Nephron (organoid): ENCODE measurements at regions not wholly inside any gene's neighbourhood (a gene's known extent, or its start where the extent isn't known, plus 50 kb on each side); places are given as distances from the start of the nearest gene placed in this dataset.

Source experiments
- H3K27ac Mint-ChIP-seq, 3 experiments: 2 replicates each; pipeline ENCODE4 v1.8.0; 2020; ENCODE audit warnings: mixed read lengths in 3 of 3, mild to moderate bottlenecking in 2 of 3, moderate library complexity in 1 of 3
- H3K27me3 Mint-ChIP-seq: 2 replicates; pipeline ENCODE4 v1.8.0; 2021; ENCODE audit warnings: low read depth, mild to moderate bottlenecking, moderate library complexity, mixed read lengths
- H3K36me3 Mint-ChIP-seq: 2 replicates; pipeline ENCODE4 v1.8.0; 2020; ENCODE audit warnings: low read depth, mixed read lengths
- H3K4me1 Mint-ChIP-seq: 2 replicates; pipeline ENCODE4 v1.8.0; 2020; ENCODE audit warnings: mixed read lengths
- H3K4me3 Mint-ChIP-seq, 3 experiments: 2 replicates each; pipeline ENCODE4 v1.8.0; 2020; ENCODE audit warnings: mild to moderate bottlenecking in 3 of 3, mixed read lengths in 3 of 3, moderate library complexity in 2 of 3
- H3K9me3 Mint-ChIP-seq: 2 replicates; pipeline ENCODE4 v1.8.0; 2020; ENCODE audit warnings: mixed read lengths
- TF ChIP-seq, protein P1 (sequence below), 3 experiments: fragments of 200-600 bp; sonication (generic); IDR thresholded peaks; one replicate each; pipeline ENCODE4 v1.5.0; 2021; ENCODE audit warnings: antibody characterized with exemption in 3 of 3; ENCODE audit not compliant: unreplicated experiment in 3 of 3

DNA sequence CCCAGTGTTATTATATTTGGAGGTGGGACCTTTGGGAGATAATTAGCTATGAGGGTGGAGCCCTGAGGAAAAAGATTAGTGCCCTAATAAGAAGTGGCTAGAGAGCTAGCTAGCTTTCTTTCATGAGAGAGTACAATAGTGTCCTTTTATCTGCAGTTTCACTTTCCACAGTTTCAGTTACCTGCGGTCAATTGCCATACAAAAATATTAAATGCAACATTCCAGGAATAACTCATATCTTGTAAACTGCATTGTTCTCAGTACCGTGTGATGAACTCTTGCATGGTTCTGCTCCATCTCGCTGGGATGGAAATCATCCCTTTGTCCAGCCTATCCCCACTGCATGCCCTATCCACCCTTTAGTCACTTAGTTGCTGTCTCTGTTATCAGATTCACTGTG lies 201.6 kb downstream of the RWDD3 start:
- Mint-ChIP-seq H3K36me3 (no peaks in the 10 kb centered on the region), H3K4me3 (no peak overlapping the region), H3K27ac (no peak overlapping the region), H3K9me3 (no peaks in the 10 kb centered on the region), H3K27me3 (no peaks in the 10 kb centered on the region), H3K4me1 (no peaks in the 10 kb centered on the region)
- TF ChIP-seq, protein P1, sequence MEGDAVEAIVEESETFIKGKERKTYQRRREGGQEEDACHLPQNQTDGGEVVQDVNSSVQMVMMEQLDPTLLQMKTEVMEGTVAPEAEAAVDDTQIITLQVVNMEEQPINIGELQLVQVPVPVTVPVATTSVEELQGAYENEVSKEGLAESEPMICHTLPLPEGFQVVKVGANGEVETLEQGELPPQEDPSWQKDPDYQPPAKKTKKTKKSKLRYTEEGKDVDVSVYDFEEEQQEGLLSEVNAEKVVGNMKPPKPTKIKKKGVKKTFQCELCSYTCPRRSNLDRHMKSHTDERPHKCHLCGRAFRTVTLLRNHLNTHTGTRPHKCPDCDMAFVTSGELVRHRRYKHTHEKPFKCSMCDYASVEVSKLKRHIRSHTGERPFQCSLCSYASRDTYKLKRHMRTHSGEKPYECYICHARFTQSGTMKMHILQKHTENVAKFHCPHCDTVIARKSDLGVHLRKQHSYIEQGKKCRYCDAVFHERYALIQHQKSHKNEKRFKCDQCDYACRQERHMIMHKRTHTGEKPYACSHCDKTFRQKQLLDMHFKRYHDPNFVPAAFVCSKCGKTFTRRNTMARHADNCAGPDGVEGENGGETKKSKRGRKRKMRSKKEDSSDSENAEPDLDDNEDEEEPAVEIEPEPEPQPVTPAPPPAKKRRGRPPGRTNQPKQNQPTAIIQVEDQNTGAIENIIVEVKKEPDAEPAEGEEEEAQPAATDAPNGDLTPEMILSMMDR (IDR thresholded peaks at IDR 0.05; ENCODE audit: unreplicated experiment in 3 of 3) = no peak

DNA sequence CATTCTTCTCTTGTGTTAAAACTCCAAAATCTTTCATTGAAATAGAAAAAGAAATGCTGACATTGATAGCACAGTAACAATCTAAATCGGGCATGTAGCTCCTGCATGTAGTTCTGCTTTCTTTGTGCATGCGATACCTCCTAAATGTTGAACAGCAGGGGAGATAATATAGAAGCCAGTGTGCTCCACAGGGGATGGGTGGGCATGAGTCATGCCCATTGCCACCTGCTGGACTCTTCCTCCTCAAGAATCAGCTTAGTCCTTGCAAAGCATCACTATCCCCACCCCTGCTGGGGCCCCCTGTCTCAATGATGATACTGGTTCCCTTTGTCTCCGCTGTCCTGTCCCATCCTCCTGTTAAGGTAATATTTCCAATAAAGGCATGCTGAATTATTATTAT lies 203.0 kb downstream of the RWDD3 start:
- TF ChIP-seq, protein P1 (IDR thresholded peaks at IDR 0.05; ENCODE audit: unreplicated experiment in 3 of 3) = no peak
- Mint-ChIP-seq H3K4me1 (no peaks in the 10 kb centered on the region), H3K4me3 (no peak overlapping the region)

DNA sequence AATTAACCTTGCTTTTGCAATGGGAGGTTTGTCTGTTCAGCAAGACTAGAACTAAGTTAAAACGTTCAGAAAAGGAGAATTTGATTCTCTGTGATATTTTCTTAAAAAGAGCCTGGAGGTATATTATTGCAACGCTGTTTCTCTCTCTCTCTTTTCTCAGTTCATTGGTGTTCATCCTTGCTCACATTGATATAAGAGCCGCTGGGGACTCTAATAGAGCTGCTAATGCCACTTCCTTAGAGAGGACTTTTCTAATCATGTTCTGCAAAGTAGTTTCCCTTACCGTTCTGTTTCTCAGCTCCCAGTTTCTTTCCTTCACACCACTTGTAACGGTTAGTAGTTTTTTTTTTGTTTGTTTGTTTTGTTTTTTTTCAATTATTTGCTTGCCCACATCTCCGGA lies 203.8 kb downstream of the RWDD3 start:
- H3K27me3 Mint-ChIP-seq = no peaks in the 10 kb centered on the region

More for the DNA sequence above, 203.0 kb downstream of the RWDD3 start:
- Mint-ChIP-seq H3K27me3 (no peaks in the 10 kb centered on the region), H3K9me3 (no peaks in the 10 kb centered on the region), H3K27ac (no peak overlapping the region), H3K36me3 (no peaks in the 10 kb centered on the region)

DNA sequence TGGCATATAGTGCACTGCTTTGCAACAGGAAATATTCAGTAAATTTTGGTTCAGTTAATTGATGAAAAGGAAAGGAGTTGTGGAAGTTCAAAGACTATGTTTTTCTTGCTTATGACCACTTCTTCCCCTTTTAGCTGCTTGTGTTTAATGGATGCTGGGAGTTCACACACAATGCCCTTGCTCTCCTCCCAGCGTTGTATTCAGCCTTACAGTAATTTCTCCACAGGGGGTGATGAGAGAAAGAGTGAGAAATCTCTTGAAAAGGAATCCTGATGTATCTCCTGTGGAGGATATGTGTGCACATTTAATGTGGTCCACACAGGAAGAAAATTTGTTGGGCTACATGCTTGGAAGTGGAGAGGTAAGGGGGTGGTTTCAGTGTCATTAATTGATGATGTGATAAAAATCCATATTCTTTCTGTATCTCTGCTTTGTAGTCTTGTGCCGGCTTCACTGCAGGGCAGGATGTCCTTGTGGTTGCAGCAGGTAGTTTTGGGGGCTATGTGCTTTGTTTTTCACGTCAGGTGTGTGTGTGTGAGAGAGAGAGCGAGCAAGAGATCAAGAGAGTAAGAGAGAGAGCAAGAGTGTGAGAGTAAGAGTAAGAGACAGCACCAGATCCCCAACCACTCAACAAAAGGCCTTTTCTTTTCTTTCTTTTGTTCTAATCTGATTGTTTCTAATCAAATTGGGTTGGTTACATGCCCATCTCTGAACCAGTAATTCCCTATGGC lies 204.4 kb downstream of the RWDD3 start:
- no peak overlapping the region for H3K4me3 Mint-ChIP-seq
- TF ChIP-seq, protein P1 (IDR thresholded peaks at IDR 0.05; ENCODE audit: unreplicated experiment in 3 of 3) = no peak
- H3K9me3 Mint-ChIP-seq = no peaks in the 10 kb centered on the region
- H3K36me3 Mint-ChIP-seq = no peaks in the 10 kb centered on the region
- no peak overlapping the region for H3K27ac Mint-ChIP-seq
- no peaks in the 10 kb centered on the region for H3K4me1 Mint-ChIP-seq
- no peaks in the 10 kb centered on the region for H3K27me3 Mint-ChIP-seq

More for the DNA sequence above, 203.8 kb downstream of the RWDD3 start:
- TF ChIP-seq, protein P1 (IDR thresholded peaks at IDR 0.05; ENCODE audit: unreplicated experiment in 3 of 3) = no peak
- H3K9me3 Mint-ChIP-seq = no peaks in the 10 kb centered on the region
- H3K36me3 Mint-ChIP-seq = no peaks in the 10 kb centered on the region
- no peak overlapping the region for H3K4me3 Mint-ChIP-seq
- H3K4me1 Mint-ChIP-seq = no peaks in the 10 kb centered on the region
- H3K27ac Mint-ChIP-seq = no peak overlapping the region

DNA sequence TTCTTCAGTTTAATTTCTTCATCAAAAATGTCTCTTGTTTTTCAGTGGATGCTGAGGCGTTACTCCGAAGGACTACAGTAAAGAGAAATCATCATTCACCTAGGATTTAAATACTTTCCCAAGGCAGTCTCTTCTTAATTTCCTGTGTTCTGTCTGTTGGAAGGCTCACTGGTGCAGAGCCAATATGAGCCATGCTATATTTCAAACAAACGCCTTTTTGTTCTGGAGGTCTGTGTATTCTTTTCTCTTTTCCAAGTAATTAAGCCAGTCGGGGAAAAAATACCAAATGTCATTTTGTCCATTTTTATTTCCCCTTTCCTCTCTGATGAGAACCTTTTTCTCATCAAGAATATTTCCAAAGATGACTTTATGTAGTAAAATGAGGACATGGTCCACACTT lies 206.5 kb downstream of the RWDD3 start:
- Mint-ChIP-seq H3K27ac (no peak overlapping the region), H3K36me3 (no peaks in the 10 kb centered on the region), H3K4me3 (no peak overlapping the region), H3K27me3 (no peaks in the 10 kb centered on the region), H3K4me1 (no peaks in the 10 kb centered on the region), H3K9me3 (no peaks in the 10 kb centered on the region)
- TF ChIP-seq, protein P1 (IDR thresholded peaks at IDR 0.05; ENCODE audit: unreplicated experiment in 3 of 3) = no peak

DNA sequence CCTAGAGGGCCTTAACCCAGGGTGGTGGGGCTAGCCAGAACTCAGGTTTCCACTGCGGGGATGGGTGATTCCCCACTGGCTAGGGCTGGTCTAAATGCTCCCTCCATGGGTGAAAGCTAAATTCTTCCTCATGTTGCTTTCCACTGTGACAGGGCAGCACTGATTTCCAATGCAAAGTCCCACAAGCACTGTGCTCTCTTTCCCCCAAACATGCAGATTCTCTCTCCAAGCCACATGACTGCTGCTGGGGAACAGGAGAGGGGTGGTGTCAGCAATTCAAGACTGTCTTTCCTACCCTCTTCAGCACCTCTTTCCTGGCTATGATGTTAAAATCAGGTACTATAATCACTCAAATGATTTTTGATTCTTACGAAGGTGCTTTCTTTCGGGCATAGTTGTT lies 215.5 kb downstream of the RWDD3 start:
- Mint-ChIP-seq H3K36me3 (no peaks in the 10 kb centered on the region), H3K27me3 (no peaks in the 10 kb centered on the region), H3K4me1 (peaks cover 4% of the 10 kb centered on the region), H3K4me3 (no peak overlapping the region), H3K27ac (no peak overlapping the region), H3K9me3 (peaks cover 13% of the 10 kb centered on the region)
- TF ChIP-seq, protein P1 (IDR thresholded peaks at IDR 0.05; ENCODE audit: unreplicated experiment in 3 of 3) = no peak
